ENCODE measurements at regions not wholly inside any gene's neighbourhood (a gene's known extent, or its start where the extent isn't known, plus 50 kb on each side); places are given as distances from the start of the nearest gene placed in this dataset.

- H3K4me3 Mint-ChIP-seq: no peak overlapping the region
- H3K36me3 Mint-ChIP-seq (ENCODE audit: insufficient read depth): no peaks in the 10 kb centered on the region
- peaks cover 28% of the 10 kb centered on the region for H3K27me3 Mint-ChIP-seq
- no peak for ATAC-seq (replicated peaks; ENCODE audit: extremely low read depth, poor library complexity, severe bottlenecking)
- DNase-seq (ENCODE audit: low spot score in 2 of 2): no peak
- H3K27ac Mint-ChIP-seq (ENCODE audit: low read depth): no peak overlapping the region
- H3K4me1 Mint-ChIP-seq: peaks cover 6% of the 10 kb centered on the region
- H3K9me3 Mint-ChIP-seq: no peaks in the 10 kb centered on the region
Measured at GRCh38 chr7:50860174-50860573, 77.5 kb upstream of the GRB10 start.

DNA sequence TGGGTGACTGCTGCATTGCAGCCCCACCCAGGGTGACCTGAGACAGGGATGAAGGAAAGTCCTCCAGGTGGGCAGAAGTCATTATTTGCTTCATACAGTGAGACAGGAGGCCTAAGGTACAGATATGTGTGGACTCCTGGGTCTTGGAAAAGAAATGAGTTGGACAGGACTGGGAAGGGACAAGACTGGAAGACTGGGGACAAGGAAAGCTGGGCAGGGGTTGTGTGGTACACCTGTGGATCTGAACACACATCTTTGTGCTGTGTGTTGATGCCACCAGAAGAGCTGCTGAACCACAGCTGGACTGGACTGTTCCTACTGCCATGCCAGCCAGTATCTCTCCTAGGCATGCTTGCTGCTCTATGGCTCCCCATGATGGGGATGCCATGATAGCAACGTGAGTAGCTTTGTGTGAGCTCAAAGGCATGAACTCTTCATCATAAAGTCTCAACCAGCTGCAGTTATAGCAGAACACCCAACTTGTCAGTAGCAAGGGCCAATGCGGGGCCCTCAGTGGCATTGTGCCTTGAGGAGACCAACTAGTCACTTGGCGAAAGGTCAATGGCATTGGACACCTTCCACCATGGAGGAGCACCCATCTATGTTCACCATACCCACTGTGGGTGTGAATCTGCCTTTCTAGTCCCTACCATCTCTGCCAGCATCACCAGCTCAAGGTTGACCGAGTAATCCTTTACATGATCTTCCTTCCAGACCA is 76.0 kb upstream of the GRB10 start:
- ATAC-seq (replicated peaks; ENCODE audit: extremely low read depth, poor library complexity, severe bottlenecking) (no peak), DNase-seq (ENCODE audit: low spot score in 2 of 2) (no peak)
- Mint-ChIP-seq H3K4me1 (peaks cover 6% of the 10 kb centered on the region), H3K9me3 (no peaks in the 10 kb centered on the region), H3K36me3 (ENCODE audit: insufficient read depth) (no peaks in the 10 kb centered on the region), H3K4me3 (no peak overlapping the region), H3K27ac (ENCODE audit: low read depth) (no peak overlapping the region), H3K27me3 (peaks cover 28% of the 10 kb centered on the region)

DNA sequence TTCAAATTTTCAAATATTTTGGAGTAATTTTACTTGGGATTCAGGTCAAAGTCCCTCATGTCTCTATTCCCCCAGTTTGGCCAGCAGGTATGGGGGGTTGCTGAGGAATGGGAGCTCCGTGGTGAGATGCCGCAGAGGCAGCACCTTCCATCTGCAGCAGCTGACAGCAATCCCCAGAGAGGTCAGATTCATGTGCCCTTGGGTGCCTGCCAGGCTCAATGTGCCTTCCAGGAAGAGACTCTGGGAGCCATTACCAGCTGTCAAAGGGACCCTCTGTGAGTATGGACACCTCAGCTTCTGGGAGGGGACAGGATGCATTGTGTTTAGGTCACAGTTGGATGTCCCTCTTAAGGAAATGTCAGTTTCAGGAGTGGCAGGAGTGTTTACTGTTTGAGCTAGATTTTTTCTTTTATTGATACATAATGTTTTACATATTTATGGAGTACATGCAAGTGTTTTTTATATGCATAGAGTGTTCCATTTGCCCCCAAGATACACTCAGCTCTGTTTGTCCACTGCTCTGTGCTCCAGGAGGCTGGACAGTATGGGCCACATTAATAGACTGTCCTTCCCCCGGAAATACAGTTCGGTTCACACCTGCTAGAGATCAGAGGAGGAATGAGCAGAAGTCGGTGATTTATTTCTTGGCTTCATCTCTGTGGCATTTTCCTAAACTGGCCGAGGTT is 75.3 kb upstream of the GRB10 start:
- ATAC-seq (replicated peaks; ENCODE audit: extremely low read depth, poor library complexity, severe bottlenecking) (no peak), DNase-seq (ENCODE audit: low spot score in 2 of 2) (no peak)
- Mint-ChIP-seq H3K4me3 (no peak overlapping the region), H3K27me3 (peaks cover 28% of the 10 kb centered on the region), H3K4me1 (peaks cover 2% of the 10 kb centered on the region), H3K36me3 (ENCODE audit: insufficient read depth) (no peaks in the 10 kb centered on the region), H3K27ac (ENCODE audit: low read depth) (no peak overlapping the region), H3K9me3 (no peaks in the 10 kb centered on the region)

DNA sequence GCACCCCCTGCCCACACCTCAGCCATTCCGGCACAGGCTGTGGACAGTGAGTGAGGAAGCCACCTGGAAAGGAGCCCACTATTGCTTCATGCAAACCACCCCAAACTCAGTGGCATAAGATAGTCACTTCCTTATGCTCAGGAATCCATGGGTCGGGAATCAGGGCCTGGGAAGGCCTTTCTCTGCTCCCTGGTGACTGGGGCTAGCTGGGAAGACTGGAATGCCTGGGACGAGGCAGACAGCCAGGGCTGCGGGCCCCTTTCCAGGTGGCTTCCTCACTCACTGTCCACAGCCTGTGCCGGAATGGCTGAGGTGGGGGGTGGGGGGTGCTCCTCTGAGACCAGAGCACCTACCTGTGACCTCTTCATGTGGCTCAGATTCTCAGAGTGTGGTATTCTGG is 74.1 kb upstream of the GRB10 start:
- Mint-ChIP-seq H3K4me1 (no peaks in the 10 kb centered on the region), H3K27me3 (peaks cover 27% of the 10 kb centered on the region), H3K4me3 (no peak overlapping the region), H3K36me3 (ENCODE audit: insufficient read depth) (no peaks in the 10 kb centered on the region), H3K9me3 (no peaks in the 10 kb centered on the region), H3K27ac (ENCODE audit: low read depth) (no peak overlapping the region)
- DNase-seq (ENCODE audit: low spot score in 2 of 2) (no peak), ATAC-seq (replicated peaks; ENCODE audit: extremely low read depth, poor library complexity, severe bottlenecking) (no peak)

DNA sequence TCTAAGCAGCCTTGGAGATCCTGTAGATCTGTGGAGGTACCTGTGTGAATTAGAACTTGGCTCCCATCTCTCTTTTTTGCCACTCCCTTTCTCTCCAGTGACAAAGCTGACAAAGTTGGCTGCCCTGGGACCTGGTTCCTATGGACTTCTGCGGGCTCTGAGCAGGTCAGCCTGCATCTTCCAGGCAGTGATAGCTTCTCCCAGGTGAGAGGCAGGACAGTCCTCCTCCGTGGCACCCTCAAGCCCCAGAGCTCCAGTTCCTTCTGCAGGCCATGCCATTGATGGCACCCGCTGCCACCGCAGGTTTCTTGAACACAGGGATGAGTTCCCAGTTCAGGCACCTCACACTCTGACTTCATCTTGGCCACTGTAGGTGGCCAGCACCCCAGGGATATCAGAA is 73.5 kb upstream of the GRB10 start:
- H3K4me3 Mint-ChIP-seq: no peak overlapping the region
- H3K27ac Mint-ChIP-seq (ENCODE audit: low read depth): no peak overlapping the region
- H3K27me3 Mint-ChIP-seq: peaks cover 21% of the 10 kb centered on the region
- no peak for ATAC-seq (replicated peaks; ENCODE audit: extremely low read depth, poor library complexity, severe bottlenecking)
- no peaks in the 10 kb centered on the region for H3K9me3 Mint-ChIP-seq
- no peak for DNase-seq (ENCODE audit: low spot score in 2 of 2)
- no peaks in the 10 kb centered on the region for H3K4me1 Mint-ChIP-seq
- no peaks in the 10 kb centered on the region for H3K36me3 Mint-ChIP-seq (ENCODE audit: insufficient read depth)

GRCh38 chr7:50855526-50855925 is 72.8 kb upstream of the GRB10 start:
- H3K27me3 Mint-ChIP-seq: peaks cover 14% of the 10 kb centered on the region
- no peak overlapping the region for H3K27ac Mint-ChIP-seq (ENCODE audit: low read depth)
- H3K36me3 Mint-ChIP-seq (ENCODE audit: insufficient read depth): no peaks in the 10 kb centered on the region
- ATAC-seq (replicated peaks; ENCODE audit: extremely low read depth, poor library complexity, severe bottlenecking) (no peak), DNase-seq (ENCODE audit: low spot score in 2 of 2) (no peak)
- H3K4me3 Mint-ChIP-seq: no peak overlapping the region
- no peaks in the 10 kb centered on the region for H3K4me1 Mint-ChIP-seq
- H3K9me3 Mint-ChIP-seq: no peaks in the 10 kb centered on the region

DNA sequence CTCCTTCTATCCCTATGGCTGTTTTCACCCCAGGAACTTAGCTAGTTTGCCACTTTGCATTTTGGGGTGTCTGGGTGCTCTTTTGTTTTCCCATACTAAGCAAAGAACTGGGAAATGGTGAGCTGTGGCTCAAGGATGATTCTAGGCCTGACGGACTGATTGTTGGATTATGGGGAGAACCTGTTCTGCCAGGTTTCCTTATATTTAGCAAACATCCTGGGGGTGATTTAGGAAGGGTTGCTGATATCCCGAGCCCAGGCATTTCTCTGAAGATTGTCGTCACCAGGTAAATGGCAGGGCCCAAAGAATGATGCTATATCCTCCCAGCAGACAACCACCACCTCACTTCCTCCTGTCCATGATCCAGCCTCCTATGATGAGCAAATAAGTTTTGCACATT is 72.1 kb upstream of the GRB10 start:
- no peak for ATAC-seq (replicated peaks; ENCODE audit: extremely low read depth, poor library complexity, severe bottlenecking)
- H3K9me3 Mint-ChIP-seq: peaks cover under 1% of the 10 kb centered on the region
- H3K27me3 Mint-ChIP-seq: peaks cover 14% of the 10 kb centered on the region
- H3K36me3 Mint-ChIP-seq (ENCODE audit: insufficient read depth): no peaks in the 10 kb centered on the region
- no peak overlapping the region for H3K27ac Mint-ChIP-seq (ENCODE audit: low read depth)
- H3K4me3 Mint-ChIP-seq: no peak overlapping the region
- no peak for DNase-seq (ENCODE audit: low spot score in 2 of 2)
- no peaks in the 10 kb centered on the region for H3K4me1 Mint-ChIP-seq

DNA sequence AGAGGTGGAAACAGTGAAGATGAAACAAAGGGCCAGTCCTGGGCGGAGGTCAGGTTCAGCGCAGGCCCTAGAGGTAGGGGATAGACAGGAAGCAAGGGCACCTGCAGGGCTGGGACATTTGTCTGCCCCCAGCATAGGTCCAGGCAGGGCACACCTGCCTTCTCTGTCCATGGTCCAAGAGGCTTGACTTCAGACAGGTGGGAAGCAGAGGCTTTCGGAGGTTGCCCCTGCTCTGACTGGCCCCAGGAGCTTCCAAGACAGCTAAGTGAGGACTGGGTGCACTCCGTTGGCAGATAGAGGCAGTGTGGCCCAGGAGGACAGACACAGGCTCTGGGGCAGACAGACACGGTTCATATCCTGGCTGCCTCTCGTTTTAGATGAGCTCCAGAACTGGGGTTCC is 71.6 kb upstream of the GRB10 start:
- no peak for ATAC-seq (replicated peaks; ENCODE audit: extremely low read depth, poor library complexity, severe bottlenecking)
- Mint-ChIP-seq H3K27me3 (peaks cover 19% of the 10 kb centered on the region), H3K27ac (ENCODE audit: low read depth) (no peak overlapping the region), H3K36me3 (ENCODE audit: insufficient read depth) (no peaks in the 10 kb centered on the region), H3K4me1 (no peaks in the 10 kb centered on the region), H3K4me3 (no peak overlapping the region), H3K9me3 (peaks cover 6% of the 10 kb centered on the region)
- no peak for DNase-seq (ENCODE audit: low spot score in 2 of 2)

- Mint-ChIP-seq H3K9me3 (peaks cover 6% of the 10 kb centered on the region), H3K4me1 (no peaks in the 10 kb centered on the region), H3K27me3 (peaks cover 19% of the 10 kb centered on the region), H3K27ac (ENCODE audit: low read depth) (no peak overlapping the region), H3K4me3 (no peak overlapping the region), H3K36me3 (ENCODE audit: insufficient read depth) (no peaks in the 10 kb centered on the region)
- DNase-seq (ENCODE audit: low spot score in 2 of 2): no peak
- ATAC-seq (replicated peaks; ENCODE audit: extremely low read depth, poor library complexity, severe bottlenecking): no peak
Measured at GRCh38 chr7:50853311-50853710, 70.6 kb upstream of the GRB10 start.

GRCh38 chr7:50852901-50853300 is 70.2 kb upstream of the GRB10 start:
- ATAC-seq (replicated peaks; ENCODE audit: extremely low read depth, poor library complexity, severe bottlenecking) (no peak), DNase-seq (ENCODE audit: low spot score in 2 of 2) (no peak)
- Mint-ChIP-seq H3K4me1 (no peaks in the 10 kb centered on the region), H3K9me3 (peaks cover 6% of the 10 kb centered on the region), H3K27me3 (peaks cover 15% of the 10 kb centered on the region), H3K36me3 (ENCODE audit: insufficient read depth) (no peaks in the 10 kb centered on the region), H3K27ac (ENCODE audit: low read depth) (no peak overlapping the region), H3K4me3 (no peak overlapping the region)

DNA sequence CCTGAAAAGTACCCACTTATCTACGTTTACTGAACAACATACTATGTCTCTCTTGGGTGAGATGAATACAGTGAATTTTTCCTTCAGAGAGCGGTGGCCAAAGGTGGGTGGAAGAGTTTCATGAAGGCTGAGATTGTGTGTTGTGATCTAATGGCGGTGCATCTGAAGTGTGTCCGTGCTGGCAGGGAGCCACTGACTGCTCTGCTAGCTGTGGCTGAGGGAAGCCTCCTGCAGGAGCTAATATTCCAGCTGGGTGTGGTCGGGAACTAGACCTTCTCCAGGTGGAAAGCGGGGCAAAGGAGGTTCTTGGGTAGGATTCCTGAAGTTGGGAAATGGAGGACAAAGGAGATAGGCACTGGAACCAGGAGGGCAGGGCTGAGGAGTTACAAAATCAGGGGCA is 69.2 kb upstream of the GRB10 start:
- Mint-ChIP-seq H3K27me3 (peaks cover 13% of the 10 kb centered on the region), H3K27ac (ENCODE audit: low read depth) (no peak overlapping the region), H3K4me3 (no peak overlapping the region), H3K9me3 (peaks cover 6% of the 10 kb centered on the region), H3K4me1 (no peaks in the 10 kb centered on the region), H3K36me3 (ENCODE audit: insufficient read depth) (no peaks in the 10 kb centered on the region)
- DNase-seq (ENCODE audit: low spot score in 2 of 2) (no peak), ATAC-seq (replicated peaks; ENCODE audit: extremely low read depth, poor library complexity, severe bottlenecking) (no peak)

GRCh38 chr7:50851451-50851850 is 68.8 kb upstream of the GRB10 start:
- ATAC-seq (replicated peaks; ENCODE audit: extremely low read depth, poor library complexity, severe bottlenecking) (no peak), DNase-seq (ENCODE audit: low spot score in 2 of 2) (no peak)
- H3K27me3 Mint-ChIP-seq: peaks cover 13% of the 10 kb centered on the region
- peaks cover 6% of the 10 kb centered on the region for H3K9me3 Mint-ChIP-seq
- H3K4me1 Mint-ChIP-seq: no peaks in the 10 kb centered on the region
- H3K4me3 Mint-ChIP-seq: no peak overlapping the region
- no peaks in the 10 kb centered on the region for H3K36me3 Mint-ChIP-seq (ENCODE audit: insufficient read depth)
- H3K27ac Mint-ChIP-seq (ENCODE audit: low read depth): no peak overlapping the region

GRCh38 chr7:50849991-50850390 is 67.3 kb upstream of the GRB10 start:
- DNase-seq (ENCODE audit: low spot score in 2 of 2) (no peak), ATAC-seq (replicated peaks; ENCODE audit: extremely low read depth, poor library complexity, severe bottlenecking) (no peak)
- peaks cover 6% of the 10 kb centered on the region for H3K9me3 Mint-ChIP-seq
- no peak overlapping the region for H3K4me3 Mint-ChIP-seq
- H3K36me3 Mint-ChIP-seq (ENCODE audit: insufficient read depth): peaks cover 2% of the 10 kb centered on the region
- H3K4me1 Mint-ChIP-seq: no peaks in the 10 kb centered on the region
- H3K27ac Mint-ChIP-seq (ENCODE audit: low read depth): no peak overlapping the region
- H3K27me3 Mint-ChIP-seq: peaks cover 13% of the 10 kb centered on the region
